Body of pancreas (tissue), 4 donors: ENCODE measurements at regions not wholly inside any gene's neighbourhood (a gene's known extent, or its start where the extent isn't known, plus 50 kb on each side); places are given as distances from the start of the nearest gene placed in this dataset.

Experiments
- ATAC-seq: fragments of 150-250 bp; one replicate; pipeline ENCODE4 v1.9.1; 2016
- DNase-seq, 4 donors: peaks; one replicate each; pipeline ENCODE4 v3.0.0-alpha.2; 2019
- H3K27ac ChIP-seq, 4 donors: fragments of 200-600 bp; sonication (generic); 1 replicate in 3 of 4; 2 replicates in 1 of 4; pipeline versions ENCODE4 v1.5.1 to v1.6.1; 2016 to 2019; ENCODE audit warnings: mild to moderate bottlenecking in 1 of 4, mixed read lengths in 1 of 4, moderate library complexity in 1 of 4
- H3K27me3 ChIP-seq, 2 donors: fragments of 200-600 bp; sonication (generic); one replicate each; pipeline ENCODE4 v1.6.0; 2016; ENCODE audit warnings: mild to moderate bottlenecking in 1 of 2
- H3K36me3 ChIP-seq, 2 donors: fragments of 200-600 bp; sonication (generic); replicated peaks in 1 of 2; 2 replicates each; pipeline ENCODE4 v1.5.1; 2016; ENCODE audit warnings: low read depth in 2 of 2; ENCODE audit not compliant: insufficient read depth in 1 of 2
- H3K4me1 ChIP-seq: fragments of 200-600 bp; sonication (generic); one replicate; pipeline ENCODE4 v1.6.0; 2016
- H3K4me3 ChIP-seq, 2 donors: fragments of 200-600 bp; sonication (generic); 1 replicate in 1 of 2; 2 replicates in 1 of 2; pipeline ENCODE4 v1.5.1; 2016 to 2019
- H3K9me3 ChIP-seq, 3 donors: fragments of 200-600 bp; sonication (generic); 1 replicate in 2 of 3; 2 replicates in 1 of 3; pipeline ENCODE4 v1.5.1; 2016
- CTCF ChIP-seq, 7 experiments: fragments of 450-650 bp in 4 of 7; fragments of 200-600 bp in 3 of 7; sonication (generic) in 3 of 7; IDR thresholded peaks; one replicate each; pipeline ENCODE4 v1.5.1; 2016 to 2019; ENCODE audit warnings: antibody characterized with exemption in 7 of 7
- POLR2A ChIP-seq, 3 donors: fragments of 450-650 bp; IDR thresholded peaks; one replicate each; pipeline ENCODE4 v1.6.1; 2016; ENCODE audit warnings: antibody characterized with exemption in 3 of 3, mild to moderate bottlenecking in 2 of 3
- WGBS, 2 donors: methylation state at CpG; one replicate each; pipeline ENCODE4 v1.1.5; 2017; 5-methylcytosine and 5-hydroxymethylcytosine counted together
- intact Hi-C: fragments of 100-400 bp; cut with DNase I; formaldehyde crosslinking; loops from one replicate; pipeline ENCODE4 v1.15.1; 2023

- H3K4me3 ChIP-seq = no peak overlapping the region
- DNase-seq = no peak
- 55 to 70% methylated on average over 4 of the region's 4 CpGs for WGBS, 2 donors
- H3K36me3 ChIP-seq = no peaks in the 10 kb centered on the region
- no peaks in the 10 kb centered on the region for H3K9me3 ChIP-seq
- ATAC-seq = no peak
- intact Hi-C loops = no loop called here
- H3K27me3 ChIP-seq = no peaks in the 10 kb centered on the region
- H3K4me1 ChIP-seq = no peaks in the 10 kb centered on the region
- no peak overlapping the region for H3K27ac ChIP-seq
- TF ChIP-seq CTCF (IDR thresholded peaks at IDR 0.05) (no peak), POLR2A (IDR thresholded peaks at IDR 0.05) (no peak)
Measured at GRCh38 chr2:174691201-174691779, 73.0 kb downstream of the CHRNA1 start.

- WGBS, 2 donors = 73 to 83% methylated on average over 3 of the region's 3 CpGs
- Histone ChIP-seq H3K9me3 (no peaks in the 10 kb centered on the region), H3K4me1 (no peaks in the 10 kb centered on the region), H3K4me3 (no peak overlapping the region), H3K27me3 (no peaks in the 10 kb centered on the region), H3K27ac (no peak overlapping the region), H3K36me3 (no peaks in the 10 kb centered on the region)
- TF ChIP-seq CTCF (IDR thresholded peaks at IDR 0.05) = no peak
- no peak for TF ChIP-seq POLR2A (IDR thresholded peaks at IDR 0.05)
- intact Hi-C loops = no loop called here
- no peak for DNase-seq
- no peak for ATAC-seq
Measured at GRCh38 chr2:174690026-174690425, 74.2 kb downstream of the CHRNA1 start.

GRCh38 chr2:174688079-174688478 is 76.2 kb downstream of the CHRNA1 start:
- 17 to 26% methylated on average over 2 of the region's 2 CpGs for WGBS, 2 donors
- peaks cover 5% of the 10 kb centered on the region for H3K4me1 ChIP-seq
- TF ChIP-seq POLR2A (IDR thresholded peaks at IDR 0.05) (no peak), CTCF (IDR thresholded peaks at IDR 0.05) (peak in 6 of 7 experiments; percentile 26 to 49 (median 38))
- ATAC-seq (no peak), DNase-seq (no peak)
- H3K9me3 ChIP-seq = no peaks in the 10 kb centered on the region
- H3K27me3 ChIP-seq = no peaks in the 10 kb centered on the region
- no peak overlapping the region for H3K4me3 ChIP-seq
- H3K36me3 ChIP-seq = no peaks in the 10 kb centered on the region
- intact Hi-C loops = loop anchor here (10.0 kb wide), 1 partner anchor 223 kb away; no protein-coding TSS in a partner anchor
- H3K27ac ChIP-seq = no peak overlapping the region

GRCh38 chr2:174686430-174686829 is 77.8 kb downstream of the CHRNA1 start:
- ATAC-seq (no peak), DNase-seq (no peak)
- no peak overlapping the region for H3K27ac ChIP-seq
- WGBS, 2 donors = 83 to 96% methylated on average over 1 of the region's 1 CpG
- TF ChIP-seq POLR2A (IDR thresholded peaks at IDR 0.05) (no peak), CTCF (IDR thresholded peaks at IDR 0.05) (no peak)
- no peaks in the 10 kb centered on the region for H3K27me3 ChIP-seq
- peaks cover 18% of the 10 kb centered on the region for H3K4me1 ChIP-seq
- no peak overlapping the region for H3K4me3 ChIP-seq
- no peaks in the 10 kb centered on the region for H3K9me3 ChIP-seq
- intact Hi-C loops = loop anchor here (10.0 kb wide), 1 partner anchor 222 kb away; no protein-coding TSS in a partner anchor
- no peaks in the 10 kb centered on the region for H3K36me3 ChIP-seq

GRCh38 chr2:174683392-174683759 is 80.9 kb downstream of the CHRNA1 start:
- H3K27me3 ChIP-seq = no peaks in the 10 kb centered on the region
- H3K27ac ChIP-seq = no peak overlapping the region
- H3K4me3 ChIP-seq = peak overlapping the region in 1 of 2 donors; percentile 61
- no peak for DNase-seq
- WGBS, 2 donors = 9 to 13% methylated on average over 10 of the region's 10 CpGs
- TF ChIP-seq CTCF (IDR thresholded peaks at IDR 0.05) = no peak
- no peak for TF ChIP-seq POLR2A (IDR thresholded peaks at IDR 0.05)
- H3K9me3 ChIP-seq = no peaks in the 10 kb centered on the region
- H3K4me1 ChIP-seq = peaks cover 24% of the 10 kb centered on the region
- no peak for ATAC-seq
- no peaks in the 10 kb centered on the region for H3K36me3 ChIP-seq
- intact Hi-C loops = loop anchor here (10.0 kb wide), 1 partner anchor 219 kb away; no protein-coding TSS in a partner anchor
